ENCODE measurements at regions not wholly inside any gene's neighbourhood (a gene's known extent, or its start where the extent isn't known, plus 50 kb on each side); places are given as distances from the start of the nearest gene placed in this dataset.
"Not testable (repeated sequence)": the region's sequence is repeated elsewhere in the genome, so short reads cannot be mapped to it uniquely, and the experiment has no call there.

DNA sequence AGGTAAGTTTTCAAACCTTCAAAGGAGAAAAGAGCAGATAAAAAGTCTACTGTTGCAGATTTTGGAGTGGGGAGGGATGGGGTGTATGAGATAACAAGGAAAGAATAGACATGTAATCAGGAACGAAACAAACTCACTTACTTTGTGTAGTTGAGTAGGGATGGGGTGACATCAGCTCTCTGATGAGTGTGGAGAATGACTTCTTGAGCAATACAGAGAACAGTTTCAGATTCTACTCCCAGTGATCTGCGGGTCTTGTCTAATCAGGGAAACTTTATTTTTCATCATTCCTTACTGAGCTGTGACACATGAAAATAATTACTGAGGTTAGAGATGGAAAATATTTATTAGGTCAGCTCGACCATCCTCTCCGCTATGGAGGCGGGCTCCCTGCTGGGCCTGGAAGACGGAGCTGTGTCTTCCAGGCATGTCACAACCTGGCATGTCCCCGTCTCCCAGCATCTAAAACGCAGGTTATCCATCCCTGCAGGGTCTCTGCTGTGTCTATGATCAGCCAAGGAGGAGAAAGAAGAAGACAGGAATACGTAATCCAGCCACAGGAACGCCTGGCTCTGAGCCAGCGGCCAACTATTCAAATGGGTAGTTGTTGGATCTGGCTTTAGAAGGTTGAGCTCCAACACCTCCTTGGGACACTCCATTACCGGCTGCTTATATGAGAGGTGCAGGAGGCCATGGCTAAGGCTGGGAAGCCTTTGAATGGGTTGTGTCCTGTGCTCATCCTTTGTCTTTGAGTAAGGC is 99.0 kb upstream of the SATB2 start:
- no peak for DNase-seq

DNA sequence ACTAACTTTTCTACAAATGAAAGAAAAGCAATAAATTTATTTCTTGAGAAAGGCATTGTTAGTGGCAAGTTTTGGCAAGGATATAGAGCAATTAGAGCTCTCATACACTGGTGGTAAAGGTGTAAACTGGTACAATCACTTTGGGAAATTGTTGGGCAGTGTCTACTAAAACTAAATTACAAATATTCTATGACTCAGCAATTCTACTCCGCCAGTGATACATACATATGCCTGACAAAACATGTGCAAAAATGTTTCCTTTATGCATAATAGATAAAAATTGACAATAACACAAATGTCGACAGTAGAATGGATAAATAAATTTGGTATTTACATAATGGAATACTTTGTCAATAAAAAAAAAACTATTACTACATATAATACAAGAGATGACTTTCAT is 96.3 kb upstream of the SATB2 start:
- no peak for DNase-seq

DNA sequence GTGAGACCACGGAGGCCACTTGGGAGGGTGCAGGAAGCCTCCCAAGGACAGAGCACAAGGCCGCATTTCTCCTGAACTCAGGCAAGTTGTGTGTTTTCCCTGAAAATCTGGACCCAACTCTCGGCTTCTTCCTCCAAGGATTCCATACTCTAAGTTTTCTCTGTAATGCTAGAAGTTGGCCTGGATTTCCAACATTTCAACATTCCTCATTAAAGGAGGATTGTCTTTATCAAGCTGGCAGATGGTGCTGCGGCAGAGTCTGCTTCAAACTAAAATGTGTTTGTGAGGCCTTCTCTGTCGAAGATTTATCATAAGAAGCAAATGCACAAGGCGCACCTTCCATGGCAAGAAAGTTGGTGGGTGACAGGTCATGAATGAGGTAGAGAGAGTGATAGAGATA is 94.4 kb upstream of the SATB2 start:
- DNase-seq = no peak

DNA sequence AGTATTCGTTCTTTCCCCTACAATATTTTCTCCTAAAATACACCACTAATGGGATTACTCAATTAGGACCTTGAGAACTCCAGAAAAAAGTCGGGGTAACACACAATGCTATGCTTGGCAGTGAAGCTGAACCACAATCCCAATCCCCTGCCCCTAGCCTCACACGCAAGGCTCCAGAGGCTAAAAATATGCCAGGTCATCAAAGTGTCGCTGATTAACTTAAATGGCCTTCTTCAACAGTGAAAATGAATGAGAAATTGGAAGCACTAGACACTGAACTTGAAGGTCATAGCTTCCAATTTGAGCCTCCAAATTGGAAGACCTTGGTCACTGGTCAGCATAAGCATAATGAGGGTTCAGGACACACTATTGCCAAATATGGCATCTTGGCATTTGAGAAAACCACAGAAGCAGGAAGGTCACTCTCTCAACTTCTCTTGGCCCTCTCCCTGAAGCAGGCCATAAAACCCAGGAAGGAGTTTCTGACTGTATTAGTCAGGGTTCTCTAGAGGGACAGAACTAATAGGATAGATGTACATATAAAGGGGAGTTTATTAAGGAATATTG is 86.0 kb upstream of the SATB2 start:
- no peak for DNase-seq

DNA sequence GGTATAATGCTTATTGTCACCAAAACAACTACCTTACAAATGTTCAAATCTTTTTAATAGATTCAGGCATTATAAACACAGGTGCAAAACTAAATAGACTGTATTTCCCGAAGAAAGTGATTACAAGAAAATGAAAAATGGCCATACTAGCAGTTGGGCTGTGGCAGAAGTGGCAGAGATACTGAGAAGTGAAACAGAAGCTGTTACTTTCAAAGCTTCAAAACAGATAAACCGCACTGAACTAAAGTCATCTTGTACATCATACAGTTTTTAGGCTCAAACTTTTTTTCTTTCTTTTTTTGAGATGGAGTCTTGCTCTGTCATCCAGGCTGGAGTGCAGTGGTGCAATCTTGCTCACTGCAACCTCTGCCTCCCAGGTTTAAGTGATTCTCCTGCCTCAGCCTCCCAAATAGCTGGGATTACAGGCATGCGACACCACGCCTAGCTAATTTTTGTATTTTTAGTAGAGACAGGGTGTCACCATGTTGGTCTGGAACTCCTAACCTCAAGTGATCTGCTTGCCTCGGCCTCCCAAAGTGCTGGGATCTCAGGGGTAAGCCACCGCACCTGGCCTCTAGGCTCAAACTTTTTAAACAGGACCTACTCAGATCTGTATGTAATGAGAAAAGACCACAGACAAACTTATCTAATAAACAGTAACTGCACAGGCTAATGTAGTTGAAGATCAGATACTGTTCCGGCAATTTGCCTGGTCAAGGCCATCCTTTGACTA is 77.9 kb upstream of the SATB2 start:
- no peak for DNase-seq

DNA sequence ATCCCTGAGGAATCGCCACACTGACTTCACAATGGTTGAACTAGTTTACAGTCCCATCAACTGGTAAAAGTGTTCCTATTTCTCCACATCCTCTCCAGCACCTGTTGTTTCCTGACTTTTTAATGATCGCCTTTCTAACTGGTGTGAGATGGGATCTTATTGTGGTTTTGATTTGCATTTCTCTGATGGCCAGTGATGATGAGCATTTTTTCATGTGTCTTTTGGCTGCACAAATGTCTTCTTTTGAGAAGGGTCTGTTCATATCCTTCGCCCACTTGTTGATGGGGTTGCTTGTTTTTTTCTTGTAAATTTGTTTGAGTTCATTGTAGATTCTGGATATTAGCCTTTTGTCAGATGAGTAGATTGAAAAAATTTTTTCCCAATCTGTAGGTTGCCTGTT is 76.1 kb upstream of the SATB2 start:
- DNase-seq = not testable (repeated sequence)

DNA sequence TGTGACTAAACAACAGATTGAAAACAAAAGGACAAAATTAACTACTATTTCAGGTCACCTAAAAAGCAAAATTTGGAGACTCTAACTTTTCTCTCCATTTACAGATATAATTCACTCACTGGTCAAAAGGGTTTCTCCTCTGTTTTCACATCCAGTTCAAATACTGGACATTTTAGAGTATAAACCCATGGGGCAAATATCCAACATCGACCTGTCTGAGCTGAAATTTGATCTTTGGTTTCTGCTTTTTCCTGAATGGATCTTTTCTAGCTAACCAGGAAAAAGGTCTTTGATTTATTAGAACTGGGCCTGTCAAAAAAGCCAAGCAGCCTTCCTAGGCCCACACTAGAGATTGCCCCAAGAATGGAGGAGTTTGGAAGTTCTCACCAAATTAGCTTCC is 69.3 kb upstream of the SATB2 start:
- DNase-seq = no peak

DNA sequence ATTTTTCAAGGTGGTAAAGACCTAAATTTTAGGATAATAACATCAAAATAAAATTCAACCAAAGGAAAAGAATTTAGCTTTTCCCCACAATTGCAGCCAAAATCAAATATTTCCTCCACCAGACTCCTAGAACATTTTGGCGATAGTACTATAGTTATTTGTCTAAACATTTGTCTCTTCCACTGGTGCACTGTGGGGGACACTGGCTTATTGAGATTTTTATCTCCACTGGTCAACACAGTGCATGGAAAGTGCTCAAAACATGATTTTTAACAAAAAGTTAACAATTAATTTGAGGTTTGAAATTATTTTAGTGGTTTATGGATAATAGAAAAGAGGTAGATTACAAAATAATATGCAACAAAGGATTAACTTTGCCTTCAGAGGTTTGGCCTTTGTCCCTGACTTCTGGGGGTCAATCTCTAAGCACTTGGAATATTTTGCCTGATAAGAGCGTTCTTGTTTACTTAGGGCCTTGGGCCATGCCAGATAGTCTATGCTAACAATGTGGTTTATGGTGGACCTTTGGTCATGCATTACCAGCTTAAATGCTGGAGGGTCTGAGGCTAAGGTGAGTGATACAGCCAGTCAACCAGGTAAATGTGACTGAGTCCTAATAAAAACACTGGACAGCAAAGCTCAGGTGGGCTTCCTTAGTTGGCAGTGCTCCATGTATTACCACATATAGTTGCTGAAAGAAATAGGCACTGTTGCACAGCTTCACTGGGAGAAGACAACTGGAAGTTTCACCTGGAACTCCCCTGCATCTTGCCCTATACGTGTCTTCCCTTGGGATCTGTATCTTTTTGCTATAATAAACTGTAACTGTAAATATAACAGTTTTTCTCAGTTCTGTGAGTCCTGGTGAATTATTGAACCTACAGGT is 67.2 kb upstream of the SATB2 start:
- no peak for DNase-seq

DNA sequence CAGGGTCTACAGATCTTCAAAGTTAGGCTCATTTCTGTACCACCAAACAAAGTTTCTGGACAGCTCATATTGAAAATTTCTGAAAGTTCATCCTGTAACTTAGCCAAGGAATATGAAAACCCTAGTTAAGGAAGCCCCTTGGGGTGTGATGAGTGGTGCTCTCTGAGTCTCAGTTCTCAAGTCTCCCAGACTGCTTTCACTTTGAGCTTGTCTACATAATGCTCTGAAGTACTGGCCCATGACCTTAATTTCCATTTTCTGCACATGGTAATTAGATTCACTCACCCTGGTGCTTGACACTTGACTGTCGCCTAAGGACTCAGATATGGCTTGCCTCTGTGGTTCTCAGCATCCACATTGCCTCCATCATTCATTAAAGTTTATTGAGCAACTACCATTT is 51.7 kb upstream of the SATB2 start:
- no peak for DNase-seq
